NCI-H2196 (cell line): ENCODE measurements at regions not wholly inside any gene's neighbourhood (a gene's known extent, or its start where the extent isn't known, plus 50 kb on each side); places are given as distances from the start of the nearest gene placed in this dataset.
"Not testable (repeated sequence)": the region's sequence is repeated elsewhere in the genome, so short reads cannot be mapped to it uniquely, and the experiment has no call there.

Source experiments
- DNase-seq: peaks from one replicate; lab custom pipeline; 2025; ENCODE audit not compliant: unreplicated experiment; lab: John Stamatoyannopoulos, UW

GRCh38 chr4:82099928-82100579 lies 273.7 kb downstream of the HNRNPD start:
- DNase-seq = no peak

- DNase-seq = no peak
Measured at GRCh38 chr4:82097504-82097903, 276.3 kb downstream of the HNRNPD start.

GRCh38 chr4:82090717-82091116 lies 283.1 kb downstream of the HNRNPD start:
- DNase-seq = no peak

GRCh38 chr4:82084747-82085146 lies 289.0 kb downstream of the HNRNPD start:
- DNase-seq = no peak

GRCh38 chr4:82077471-82077995 lies 296.3 kb downstream of the HNRNPD start:
- DNase-seq = not testable (repeated sequence)

- DNase-seq = no peak
Measured at GRCh38 chr4:82076809-82077208, 297.0 kb downstream of the HNRNPD start.

GRCh38 chr4:82076359-82076758 lies 297.4 kb downstream of the HNRNPD start:
- DNase-seq = no peak

- DNase-seq = no peak
Measured at GRCh38 chr4:82071951-82072350, 301.8 kb downstream of the HNRNPD start.

GRCh38 chr4:82069883-82070638 lies 303.7 kb downstream of the HNRNPD start:
- no peak for DNase-seq

GRCh38 chr4:82063017-82063416 lies 310.8 kb downstream of the HNRNPD start:
- DNase-seq = no peak

GRCh38 chr4:82057990-82058544 lies 315.7 kb downstream of the HNRNPD start:
- no peak for DNase-seq

GRCh38 chr4:82055156-82055555 lies 318.6 kb downstream of the HNRNPD start:
- no peak for DNase-seq

GRCh38 chr4:82053396-82053795 lies 320.4 kb downstream of the HNRNPD start:
- no peak for DNase-seq

GRCh38 chr4:82050796-82051195 lies 323.0 kb downstream of the HNRNPD start:
- no peak for DNase-seq

- DNase-seq = no peak
Measured at GRCh38 chr4:82049294-82049693, 324.5 kb downstream of the HNRNPD start.

GRCh38 chr4:82047731-82048130 lies 326.1 kb downstream of the HNRNPD start:
- no peak for DNase-seq

GRCh38 chr4:82046796-82047195 lies 327.0 kb downstream of the HNRNPD start:
- DNase-seq = no peak

GRCh38 chr4:82045267-82045666 lies 328.5 kb downstream of the HNRNPD start:
- no peak for DNase-seq

- peak; percentile 27 for DNase-seq
Measured at GRCh38 chr4:82044141-82044993, 329.4 kb downstream of the HNRNPD start.

GRCh38 chr4:82043809-82044137 lies 330.0 kb downstream of the HNRNPD start:
- DNase-seq = no peak

- DNase-seq = no peak
Measured at GRCh38 chr4:82043081-82043808, 330.5 kb downstream of the HNRNPD start.
